ENCODE measurements at regions not wholly inside any gene's neighbourhood (a gene's known extent, or its start where the extent isn't known, plus 50 kb on each side); places are given as distances from the start of the nearest gene placed in this dataset.

- TF ChIP-seq EZH2 (IDR thresholded peaks at IDR 0.05; ENCODE audit: borderline replicate concordance, low read depth, low read length, poor library complexity, severe bottlenecking) = no peak
- TF ChIP-seq CTCF (conservative IDR thresholded peaks at IDR 0.05; ENCODE audit: low read depth, low read length) = no peak
These were observed 101.2 kb upstream of the KLF3 start for GRCh38 chr4:38562751-38563198.

Data from A673 (cell line).